GM19455 (cell line): ENCODE measurements at regions not wholly inside any gene's neighbourhood (a gene's known extent, or its start where the extent isn't known, plus 50 kb on each side); places are given as distances from the start of the nearest gene placed in this dataset.

Source experiments
- ATAC-seq: cut with Tn5 transposase; IDR thresholded peaks from one replicate; pipeline ENCODE4 v1.9.1; 2021; ENCODE audit not compliant: unreplicated experiment

DNA sequence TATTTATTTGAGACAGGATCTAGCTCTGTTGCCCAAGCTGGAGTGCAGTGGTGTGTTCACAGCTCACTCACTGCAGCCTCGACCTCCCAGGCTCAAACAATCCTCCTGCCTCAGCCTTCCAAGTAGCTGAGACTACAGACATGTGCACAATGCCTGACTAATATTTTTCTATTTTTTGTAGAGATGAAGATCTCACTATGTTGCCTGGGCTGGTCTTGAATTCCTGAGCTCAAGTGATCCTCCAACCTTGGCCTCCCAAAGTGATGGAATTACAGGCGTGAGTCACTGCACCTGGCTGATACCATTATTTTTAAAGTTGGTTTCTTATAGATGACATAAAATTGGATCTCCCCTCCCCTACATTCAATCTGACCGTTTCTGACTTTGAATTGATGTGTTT lies 139.5 kb upstream of the RGMA start:
- no peak for ATAC-seq

- ATAC-seq = no peak
Observed at GRCh38 chr15:93223803-93224202, 134.8 kb upstream of the RGMA start.

DNA sequence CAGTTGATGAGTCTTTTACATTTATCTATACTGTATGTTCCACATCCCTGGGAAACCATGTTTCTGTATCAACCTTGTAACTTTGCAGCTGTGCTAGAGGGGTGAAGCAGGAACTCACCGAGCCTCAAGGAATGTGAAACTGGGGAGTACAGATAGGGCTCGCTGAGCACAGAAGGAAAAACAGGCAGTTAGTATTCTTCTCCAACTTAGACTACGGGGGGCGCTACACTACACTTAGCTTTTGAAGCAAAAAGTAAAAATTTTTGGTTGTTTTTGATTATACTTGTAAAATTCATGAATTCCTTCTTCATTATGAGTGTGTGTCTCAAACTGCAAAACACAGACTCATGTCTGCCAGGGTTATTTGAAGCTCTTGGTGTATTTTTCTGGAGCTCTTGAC lies 132.7 kb upstream of the RGMA start:
- ATAC-seq = no peak

- ATAC-seq = no peak
Observed at GRCh38 chr15:93219859-93220420, 130.9 kb upstream of the RGMA start.

DNA sequence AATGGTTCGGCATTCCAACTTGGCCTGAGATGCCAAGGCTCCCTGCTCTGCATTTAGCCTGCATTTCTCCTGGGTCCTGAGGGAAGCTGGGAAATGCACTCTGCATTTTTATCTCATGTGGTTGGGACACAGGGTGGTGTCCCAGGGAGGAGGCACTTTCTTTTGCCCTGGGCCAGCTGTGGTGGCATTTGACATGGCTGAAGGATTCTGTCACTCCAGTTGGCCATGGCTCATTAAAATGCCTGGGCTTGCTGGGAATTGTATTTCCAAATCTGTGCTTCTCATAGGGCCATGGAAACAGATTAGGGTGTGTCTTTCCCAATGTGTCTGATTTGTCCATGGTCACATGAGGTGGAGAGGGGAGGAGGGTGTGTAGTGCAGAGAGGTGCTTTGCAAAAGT lies 128.3 kb upstream of the RGMA start:
- ATAC-seq = no peak

DNA sequence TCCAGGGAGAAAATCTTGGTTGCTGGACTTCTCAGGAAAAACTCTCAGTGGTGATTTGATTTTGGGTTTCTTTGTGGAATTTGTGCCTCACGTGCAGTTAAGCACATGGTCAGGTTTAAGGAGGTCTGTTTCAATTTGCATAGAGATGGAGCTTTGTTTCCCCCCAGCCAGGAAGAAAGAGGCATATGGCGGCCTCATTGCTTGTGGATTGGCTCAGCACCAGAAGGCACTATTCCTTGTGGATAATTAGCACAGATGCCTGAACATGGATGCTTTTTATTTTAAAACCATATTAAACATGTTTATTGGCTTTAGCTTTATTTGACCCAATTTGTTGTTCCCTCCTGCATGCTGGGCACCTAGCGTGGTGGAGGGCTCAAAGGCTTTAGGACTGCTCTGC lies 125.1 kb upstream of the RGMA start:
- ATAC-seq = no peak

DNA sequence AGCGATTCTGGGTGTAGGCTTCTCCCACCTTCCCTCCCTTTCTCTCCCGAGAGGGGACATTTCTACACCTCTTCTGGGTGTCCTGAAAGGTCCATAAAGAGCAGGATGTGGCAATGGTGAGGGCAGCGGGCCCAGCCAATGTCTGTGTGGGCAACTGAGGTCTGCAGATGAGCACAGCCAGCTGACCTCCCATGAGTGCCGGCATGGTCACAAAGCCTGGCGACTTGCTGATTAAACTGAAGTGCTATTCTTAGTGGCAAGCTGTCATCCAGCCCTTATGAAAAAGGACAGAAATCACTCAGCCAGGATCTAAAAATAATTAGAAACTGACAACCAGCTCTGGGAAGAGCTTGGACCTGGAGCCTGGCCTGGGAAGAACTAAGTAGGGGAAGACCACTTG lies 124.3 kb upstream of the RGMA start:
- ATAC-seq = no peak

DNA sequence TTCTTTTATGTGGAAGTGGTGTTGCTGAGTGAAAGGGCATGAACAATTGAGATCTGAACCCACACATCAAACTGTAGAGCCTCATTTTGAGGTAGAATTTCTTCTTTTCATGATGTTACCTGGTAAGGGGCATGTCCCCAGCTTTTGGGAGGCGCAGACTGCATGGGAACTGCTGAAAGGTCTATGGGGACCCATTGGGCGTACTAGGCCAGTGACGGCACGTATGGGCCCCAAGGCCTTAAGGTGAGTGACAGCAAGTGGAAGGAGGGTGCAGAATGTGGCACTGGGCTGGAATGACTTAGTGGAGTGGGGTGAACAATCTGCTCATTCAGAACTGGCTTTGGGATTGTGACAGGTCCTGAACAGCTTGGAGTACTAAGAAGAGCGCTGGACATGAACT lies 123.6 kb upstream of the RGMA start:
- ATAC-seq = no peak

DNA sequence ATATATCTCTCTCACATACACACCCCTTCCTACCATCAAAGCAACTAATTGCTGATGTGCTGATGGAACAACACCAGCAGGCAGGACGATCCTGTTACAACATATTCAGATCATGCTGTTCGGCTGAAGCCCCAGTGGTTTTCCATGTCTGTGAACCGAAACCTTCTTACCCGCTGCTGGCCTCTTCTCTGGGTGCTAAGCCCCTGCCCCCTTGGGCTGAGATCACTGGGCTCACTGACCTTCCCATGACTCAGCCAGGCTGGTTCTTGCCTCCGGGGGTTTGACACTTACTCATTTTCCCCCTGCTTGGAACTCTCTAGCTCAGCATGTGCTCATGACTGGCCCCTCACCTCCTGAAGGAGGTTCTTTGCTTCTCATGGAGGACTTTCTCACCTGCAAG lies 122.0 kb upstream of the RGMA start:
- ATAC-seq = no peak

DNA sequence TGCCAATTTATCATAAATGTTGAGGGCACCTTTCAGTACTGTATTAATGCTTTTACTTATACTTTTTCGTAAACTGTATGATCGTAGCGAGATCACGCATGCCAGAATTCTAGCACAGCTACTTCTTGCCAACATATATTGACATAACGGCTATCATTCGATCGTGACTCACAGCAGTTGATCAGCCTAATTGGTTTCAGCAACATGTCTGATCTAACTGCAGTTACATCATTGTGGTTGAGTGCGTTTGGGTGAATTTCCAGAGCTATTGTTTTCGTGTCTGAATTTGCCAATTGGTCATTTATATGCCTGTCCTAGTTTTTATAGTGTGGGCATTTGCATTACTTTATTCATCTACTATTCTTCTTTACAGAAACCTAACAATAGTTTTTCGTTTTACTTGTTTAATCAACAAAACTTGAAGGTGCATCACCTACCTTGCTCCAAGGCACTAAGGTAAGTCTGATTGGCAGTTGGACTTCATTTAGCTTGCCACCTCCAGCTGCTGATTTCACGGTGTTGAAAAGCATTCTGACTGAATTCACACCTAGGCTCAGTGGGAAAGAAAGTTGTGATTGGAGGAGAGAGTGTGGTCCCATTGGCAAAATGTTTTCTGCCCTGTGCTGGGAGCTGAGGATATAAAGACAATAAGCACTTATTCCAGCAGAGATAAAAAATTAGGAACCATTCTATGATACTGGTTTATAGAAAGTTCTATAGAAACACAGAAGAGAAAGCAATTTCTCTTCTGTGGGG lies 120.9 kb upstream of the RGMA start:
- ATAC-seq = no peak

DNA sequence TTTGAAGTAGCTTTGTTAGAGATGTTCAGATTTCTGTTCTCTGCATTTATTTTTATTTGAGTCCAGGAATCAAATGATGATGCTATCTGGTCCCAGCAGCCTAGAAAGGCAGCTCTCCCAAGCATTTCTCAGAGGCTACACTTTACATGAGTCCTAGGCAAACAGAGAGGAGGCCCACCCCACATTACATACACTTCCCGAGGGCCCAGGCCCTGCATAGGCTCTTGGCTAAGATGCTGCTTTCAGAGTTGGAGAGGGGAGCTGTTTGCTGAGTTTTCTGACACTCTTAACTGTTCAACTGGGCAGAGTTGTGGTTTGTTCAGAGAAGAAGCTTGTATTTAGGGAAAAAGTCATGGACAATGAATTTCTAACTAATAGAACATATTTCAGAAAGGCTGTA lies 117.9 kb upstream of the RGMA start:
- no peak for ATAC-seq

- ATAC-seq = no peak
Observed at GRCh38 chr15:93205413-93205812, 116.4 kb upstream of the RGMA start.

DNA sequence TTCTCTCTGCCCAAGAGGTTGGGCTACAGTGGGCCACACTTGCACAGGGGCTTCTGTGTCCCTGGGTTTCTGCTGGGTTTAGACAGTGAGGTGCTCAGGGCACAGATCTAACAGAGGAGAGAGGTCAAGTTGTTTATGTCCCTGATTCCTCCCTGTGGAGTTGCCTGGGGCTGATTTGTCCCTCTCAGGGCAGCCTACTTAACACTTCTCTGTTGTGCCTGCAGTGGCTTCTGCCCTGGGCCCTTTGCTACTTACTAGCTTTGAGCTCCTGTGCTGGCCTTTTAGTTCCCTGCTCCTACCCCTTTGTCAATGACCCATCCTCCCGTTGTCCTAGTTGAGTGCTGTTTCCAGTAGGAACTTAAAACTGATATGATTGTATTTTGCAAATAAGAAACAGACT lies 114.0 kb upstream of the RGMA start:
- ATAC-seq = no peak

DNA sequence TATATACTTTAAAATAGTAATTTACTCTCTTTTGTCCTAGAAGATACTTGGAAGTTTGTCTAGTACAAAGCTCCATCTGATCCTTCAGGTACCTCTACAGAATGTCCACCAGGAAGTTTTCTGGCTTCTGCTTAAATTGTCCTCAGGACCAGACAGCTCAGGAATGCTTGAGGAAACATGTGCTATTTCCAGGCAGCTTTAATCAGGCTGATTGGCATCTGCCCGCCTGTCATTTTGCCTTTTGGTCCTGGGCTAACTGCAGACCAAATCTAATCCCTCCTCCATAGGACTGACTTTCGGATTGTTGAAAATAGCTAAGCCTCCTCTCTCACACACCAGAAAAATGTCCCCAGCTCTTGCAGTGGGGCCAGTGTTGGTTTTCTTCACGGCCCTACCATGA lies 113.4 kb upstream of the RGMA start:
- ATAC-seq = no peak

- no peak for ATAC-seq
Observed at GRCh38 chr15:93201940-93202339, 112.9 kb upstream of the RGMA start.

DNA sequence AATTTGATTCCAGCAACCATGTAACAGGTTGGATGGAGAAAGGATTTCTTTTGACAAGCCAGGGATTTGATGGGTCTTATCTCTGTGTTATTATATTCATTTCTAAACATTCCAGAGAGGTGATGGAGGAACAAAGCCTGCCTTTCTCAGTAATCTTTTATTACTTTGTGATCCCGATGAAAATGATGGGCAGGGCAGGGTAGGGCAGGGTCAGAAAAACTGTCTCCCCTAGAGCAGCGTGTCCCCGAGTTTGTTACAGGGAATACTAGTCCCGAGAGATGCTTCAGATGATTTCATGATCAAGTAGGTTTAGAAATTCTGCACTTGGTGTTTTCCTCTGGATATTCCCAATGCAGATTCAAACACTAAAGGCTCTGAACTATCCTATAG lies 111.8 kb upstream of the RGMA start:
- no peak for ATAC-seq

DNA sequence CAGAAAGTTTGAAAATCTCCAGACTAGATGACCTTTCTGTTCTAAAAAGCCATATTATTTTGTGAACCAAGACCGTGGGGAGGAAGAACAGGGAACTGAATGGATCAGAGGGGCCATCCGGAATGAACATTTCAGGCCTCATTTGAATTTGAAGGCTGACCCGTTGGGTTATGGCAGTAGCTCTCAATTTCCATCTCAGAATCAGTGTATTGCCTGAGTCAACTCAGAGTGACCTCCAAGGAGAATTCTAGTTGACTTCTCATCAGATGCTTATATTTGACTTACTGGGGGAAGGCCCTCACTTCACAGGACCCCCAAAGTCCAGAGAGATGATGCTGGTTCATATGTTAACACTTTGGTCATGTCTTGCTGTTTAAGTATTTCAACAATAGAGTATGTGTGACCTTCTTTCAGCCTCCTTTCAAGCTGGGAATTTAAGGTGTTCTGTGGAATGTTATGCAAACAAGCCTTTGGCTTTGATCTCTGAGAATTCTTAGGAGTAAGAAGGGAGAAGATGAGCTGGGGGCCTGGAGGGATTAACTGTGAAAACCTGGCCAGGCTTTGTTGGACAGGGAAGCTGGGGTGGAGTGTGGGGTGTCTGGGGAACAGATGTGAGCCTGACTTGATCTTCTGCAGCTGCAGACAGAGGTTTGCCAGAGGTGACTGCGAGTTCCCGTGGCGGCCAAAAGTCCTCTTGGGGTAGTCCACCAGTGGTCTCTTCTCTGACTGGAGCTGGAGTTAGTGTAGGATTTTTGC lies 111.2 kb upstream of the RGMA start:
- ATAC-seq = no peak

DNA sequence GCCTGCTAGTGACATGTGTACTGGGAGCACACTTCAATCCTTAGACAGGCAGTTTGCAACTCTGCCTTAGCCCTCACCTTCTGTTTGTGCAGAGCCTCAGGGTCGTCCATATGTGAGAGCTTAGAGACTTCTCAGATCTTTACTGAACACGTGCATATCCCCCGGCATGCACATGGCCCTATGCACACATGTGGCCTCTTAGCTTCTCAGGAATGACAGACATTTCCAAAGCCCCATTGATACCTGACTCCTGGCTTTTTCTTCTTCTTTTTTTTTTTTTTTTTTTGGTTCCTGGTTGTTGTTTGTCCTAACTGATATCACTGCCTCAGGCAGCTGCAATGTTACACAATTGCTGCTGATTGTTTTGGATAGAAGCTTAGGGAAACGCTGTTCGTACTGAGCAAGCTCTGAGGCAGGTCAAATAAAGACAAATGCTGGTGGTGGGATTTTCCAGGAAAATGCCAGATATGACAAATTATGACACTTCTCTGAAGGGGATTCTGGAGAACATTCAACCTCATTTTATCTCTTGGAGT lies 107.2 kb upstream of the RGMA start:
- ATAC-seq = no peak

DNA sequence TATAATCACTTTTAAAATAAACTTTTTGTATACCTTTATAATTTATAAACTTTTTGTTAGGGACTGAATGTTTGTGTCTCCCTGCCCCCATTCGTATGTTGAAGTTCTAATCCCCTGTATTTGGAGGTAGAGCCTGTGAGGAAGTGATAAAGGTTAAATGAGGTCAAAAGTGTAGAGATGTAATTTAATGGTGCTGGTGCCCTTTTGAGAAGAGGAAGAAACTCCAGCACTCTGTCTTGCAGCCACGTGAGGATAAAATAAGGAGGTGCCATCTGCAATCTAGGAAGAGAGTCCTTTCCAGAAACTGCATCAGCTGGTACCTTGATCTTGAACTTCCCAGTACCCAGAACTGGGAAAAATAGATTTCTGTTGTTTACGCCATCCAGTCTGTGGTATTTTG lies 106.1 kb upstream of the RGMA start:
- no peak for ATAC-seq

DNA sequence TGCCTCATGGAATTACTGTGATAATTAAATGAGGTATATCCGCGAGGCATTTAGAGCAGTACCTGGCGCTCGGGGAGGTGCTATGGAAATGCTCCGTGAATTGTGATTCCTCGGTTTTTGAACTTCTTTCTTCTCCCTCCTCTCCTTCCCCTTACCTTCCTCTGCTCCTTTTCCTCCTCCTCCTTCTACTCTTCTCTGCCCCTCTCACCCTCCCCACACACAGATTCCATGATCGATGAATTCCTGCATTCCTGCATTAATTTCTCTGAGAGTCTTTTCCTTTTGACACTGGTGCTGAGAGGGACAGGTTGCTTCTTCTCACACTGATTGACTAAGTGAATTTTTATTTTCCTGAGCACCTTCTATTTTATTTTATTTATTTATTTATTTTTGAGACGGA lies 101.2 kb upstream of the RGMA start:
- ATAC-seq = no peak

DNA sequence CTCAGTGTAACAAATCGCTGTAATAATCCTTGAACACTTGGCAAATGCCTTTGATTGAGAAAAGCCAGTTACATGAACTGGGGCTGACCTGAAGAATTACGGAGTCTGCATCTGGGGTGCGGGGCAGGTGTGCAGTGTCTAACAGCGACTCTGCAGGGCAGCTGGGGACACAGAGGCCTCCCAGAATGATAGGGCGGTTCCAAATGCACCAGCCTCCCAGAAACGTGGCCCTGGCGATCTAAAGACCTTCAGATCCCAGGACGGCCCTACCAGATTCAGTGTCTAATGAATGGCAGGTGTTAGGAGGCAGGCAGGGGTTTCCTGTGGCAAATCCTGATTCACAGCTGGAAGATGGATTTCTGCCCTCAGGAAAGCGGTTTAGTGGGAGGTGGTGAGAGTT lies 100.5 kb upstream of the RGMA start:
- no peak for ATAC-seq

DNA sequence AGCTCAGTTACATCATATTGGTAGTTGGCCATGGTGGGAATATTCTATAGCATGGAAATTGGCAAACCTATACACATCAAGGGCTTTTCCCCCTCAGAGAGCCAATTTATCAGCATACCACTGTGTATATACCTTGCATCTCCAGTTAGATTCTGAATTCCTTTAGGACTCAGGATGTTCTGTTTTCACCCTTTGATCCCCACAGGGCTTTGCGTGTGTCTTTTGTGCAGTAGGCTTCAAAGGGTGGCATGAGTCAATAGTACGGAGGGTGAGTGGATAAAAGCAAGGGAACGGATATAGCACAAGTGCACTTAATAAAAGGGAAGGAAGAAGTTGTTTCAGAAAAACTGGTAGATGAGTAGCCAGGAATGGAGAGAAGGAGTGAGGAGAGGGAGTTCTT lies 99.2 kb upstream of the RGMA start:
- ATAC-seq = no peak
